IMR-90 (cell line): ENCODE measurements at regions not wholly inside any gene's neighbourhood (a gene's known extent, or its start where the extent isn't known, plus 50 kb on each side); places are given as distances from the start of the nearest gene placed in this dataset.

Experiments used
- ATAC-seq: fragments of 200-7000 bp; cut with Tn5 transposase; 2 replicates; pipeline ENCODE4 v1.9.1; 2020; ENCODE audit warnings: low read depth, mild to moderate bottlenecking, moderate library complexity
- BruUV-seq: library from RNA; stranded (reverse); fragments of 400-500 nt; replicated peaks from 2 replicates; lab custom pipeline; 2021; lab: Mats Ljungman, UMichigan
- CTCF ChIA-PET: fragments of 300-600 bp; formaldehyde crosslinking; extraction: SDS; loops from one replicate; lab custom pipeline; 2021; ENCODE audit warnings: antibody characterized with exemption; lab: Yijun Ruan, JAX
- POLR2A ChIA-PET: fragments of 300-600 bp; sonication (Branson Sonifier 250); formaldehyde crosslinking; loops from one replicate; lab custom pipeline; 2022; ENCODE audit warnings: antibody characterized with exemption; ENCODE audit not compliant: unreplicated experiment; lab: Charles Lee
- DNase-seq: peaks from one replicate; pipeline ENCODE4 v3.0.0; 2013
- H2AFZ ChIP-seq: replicated peaks from 2 replicates; pipeline ENCODE3; 2013; ENCODE audit warnings: low read length, mild to moderate bottlenecking; ENCODE audit not compliant: poor library complexity
- H2AK5ac ChIP-seq: 2 replicates; pipeline ENCODE4 v1.6.1; 2013; ENCODE audit warnings: low read depth, low read length, inconsistent platforms
- H2AK9ac ChIP-seq: replicated peaks from 2 replicates; pipeline ENCODE3; 2013; ENCODE audit warnings: mild to moderate bottlenecking, low read depth, low read length, moderate library complexity; ENCODE audit not compliant: poor library complexity
- H2BK120ac ChIP-seq: 2 replicates; pipeline ENCODE4 v1.6.1; 2013; ENCODE audit warnings: low read depth, low read length, inconsistent platforms
- H2BK15ac ChIP-seq: 3 replicates; pipeline ENCODE4 v1.6.1; 2013; ENCODE audit warnings: low read depth, low read length, inconsistent platforms
- H2BK20ac ChIP-seq: 2 replicates; pipeline ENCODE4 v1.6.1; 2013; ENCODE audit warnings: low read depth, mild to moderate bottlenecking, inconsistent platforms, low read length, moderate library complexity
- H2BK5ac ChIP-seq: 2 replicates; pipeline ENCODE4 v1.6.1; 2013; ENCODE audit warnings: mild to moderate bottlenecking, low read depth, low read length, inconsistent platforms; ENCODE audit not compliant: poor library complexity, severe bottlenecking
- H3K14ac ChIP-seq: replicated peaks from 2 replicates; pipeline ENCODE4 v1.6.1; 2013; ENCODE audit warnings: low read depth, low read length, inconsistent platforms
- H3K18ac ChIP-seq: 2 replicates; pipeline ENCODE4 v1.6.1; 2013; ENCODE audit warnings: low read depth, low read length, control low read depth
- H3K23ac ChIP-seq: 2 replicates; pipeline ENCODE4 v1.6.1; 2013; ENCODE audit warnings: low read depth, low read length, inconsistent platforms
- H3K27ac ChIP-seq: 2 replicates; pipeline ENCODE4 v1.5.1; 2013; ENCODE audit warnings: mild to moderate bottlenecking, control low read depth, low read length; ENCODE audit not compliant: insufficient read depth
- H3K27me3 ChIP-seq: 2 replicates; pipeline ENCODE4 v1.6.1; 2013; ENCODE audit warnings: low read length; ENCODE audit not compliant: control insufficient read depth, insufficient read depth
- H3K36me3 ChIP-seq: 2 replicates; pipeline ENCODE4 v1.6.1; 2013; ENCODE audit warnings: low read length, mixed read lengths; ENCODE audit not compliant: control insufficient read depth, insufficient read depth
- H3K4ac ChIP-seq: 2 replicates; pipeline ENCODE4 v1.6.1; 2013; ENCODE audit warnings: low read depth, low read length, inconsistent platforms
- H3K4me1 ChIP-seq: 2 replicates; pipeline ENCODE4 v1.6.1; 2013; ENCODE audit warnings: low read length, mixed read lengths; ENCODE audit not compliant: control insufficient read depth, insufficient read depth
- H3K4me2 ChIP-seq: 2 replicates; pipeline ENCODE4 v1.6.1; 2013; ENCODE audit warnings: low read depth, mild to moderate bottlenecking, control low read depth, low read length, moderate library complexity
- H3K4me3 ChIP-seq: 2 replicates; pipeline ENCODE4 v1.5.1; 2013; ENCODE audit warnings: low read depth, mild to moderate bottlenecking, control low read depth, low read length, moderate library complexity; ENCODE audit not compliant: insufficient read depth
- H3K56ac ChIP-seq: 2 replicates; pipeline ENCODE4 v1.6.1; 2013; ENCODE audit warnings: low read length, inconsistent platforms; ENCODE audit not compliant: insufficient read depth; ENCODE audit errors: extremely low read depth
- H3K79me1 ChIP-seq, 2 experiments: 2 replicates each; pipeline ENCODE4 v1.6.1; 2013; ENCODE audit warnings: low read length in 2 of 2, inconsistent platforms in 1 of 2, low read depth in 1 of 2
- H3K9ac ChIP-seq: 2 replicates; pipeline ENCODE4 v1.6.1; 2013; ENCODE audit warnings: low read depth, low read length, control low read depth
- H3K9me1 ChIP-seq: 2 replicates; pipeline ENCODE4 v1.6.1; 2013; ENCODE audit warnings: low read length, inconsistent platforms; ENCODE audit not compliant: insufficient read depth
- H3K9me3 ChIP-seq: 2 replicates; pipeline ENCODE4 v1.6.1; 2013; ENCODE audit warnings: low read length; ENCODE audit not compliant: control insufficient read depth, insufficient read depth
- H4K20me1 ChIP-seq: 2 replicates; pipeline ENCODE4 v1.6.1; 2013; ENCODE audit warnings: low read length, inconsistent platforms; ENCODE audit not compliant: insufficient read depth
- H4K5ac ChIP-seq: 2 replicates; pipeline ENCODE4 v1.6.1; 2013; ENCODE audit warnings: mild to moderate bottlenecking, low read depth, low read length, control low read depth
- H4K8ac ChIP-seq, 2 experiments: 2 replicates each; pipeline ENCODE4 v1.6.1; 2013; ENCODE audit warnings: low read depth in 2 of 2, low read length in 2 of 2, control low read depth in 1 of 2, inconsistent platforms in 1 of 2
- H4K91ac ChIP-seq: 2 replicates; pipeline ENCODE4 v1.6.1; 2013; ENCODE audit warnings: low read depth, low read length, inconsistent platforms; ENCODE audit not compliant: insufficient read depth
- MAFK ChIP-seq: IDR thresholded peaks from 2 replicates; pipeline ENCODE4 v1.6.1; 2012; ENCODE audit warnings: low read depth, low read length, improper control_type of control experiment
- NFE2L2 ChIP-seq: fragments of 150-350 bp; IDR thresholded peaks from 2 replicates; pipeline ENCODE4 v1.6.1; 2016; ENCODE audit warnings: low read depth, mild to moderate bottlenecking, low read length
- POLR2A ChIP-seq: IDR thresholded peaks from 2 replicates; pipeline ENCODE4 v1.6.1; 2012; ENCODE audit warnings: mild to moderate bottlenecking, low read depth, low read length
- WGBS, 2 experiments: methylation state at CpG; one replicate each; pipeline versions ENCODE4 v1.1.5 to v1.1.7; 2013; ENCODE audit warnings: missing lambda C conversion rate in 2 of 2; ENCODE audit not compliant: insufficient read length in 1 of 2; ENCODE audit errors: extremely low coverage in 2 of 2; 5-methylcytosine and 5-hydroxymethylcytosine counted together
- dilution Hi-C: fragments of 300-500 bp; cut with HindIII; formaldehyde crosslinking; loops from one replicate; pipeline ENCODE4 v1.14.3; 2018; ENCODE audit warnings: low sequenced_read_pairs; ENCODE audit not compliant: unreplicated experiment
- in situ Hi-C: fragments of 300-500 bp; cut with MboI; formaldehyde crosslinking; loops from 3 replicates; pipeline ENCODE4 v1.14.3; 2019; ENCODE audit warnings: low sequenced_read_pairs, inconsistent platforms, mixed read lengths
- intact Hi-C: fragments of 100-400 bp; cut with micrococcal nuclease; formaldehyde crosslinking; loops from 2 replicates; pipeline ENCODE4 v1.10.0; 2022

DNA sequence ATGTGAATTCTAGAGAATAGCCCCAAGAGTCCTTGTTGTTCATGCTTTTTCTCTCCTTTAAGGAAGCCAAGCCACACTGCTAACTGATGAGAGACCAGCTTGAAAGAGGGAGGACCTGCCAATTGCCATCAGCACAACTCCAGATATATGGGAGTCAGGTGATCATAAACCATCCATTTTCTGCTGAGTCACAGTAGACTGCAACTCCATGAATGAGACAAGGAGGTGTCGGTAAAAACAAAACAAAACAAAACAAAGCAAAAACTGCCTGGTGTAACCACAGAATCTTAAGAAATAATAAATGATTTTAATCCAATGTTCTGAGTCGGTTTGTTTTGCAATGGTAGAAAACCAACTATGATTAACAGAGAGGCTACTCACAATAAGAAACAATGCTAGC, 837.3 kb downstream of the PCDH7 start:
- no peak overlapping the region for H2BK5ac ChIP-seq
- H4K91ac ChIP-seq: no peak overlapping the region
- ATAC-seq: no peak
- no peak overlapping the region for H2BK120ac ChIP-seq
- H3K4me1 ChIP-seq: no peaks in the 10 kb centered on the region
- H3K23ac ChIP-seq: no peak overlapping the region
- no peak overlapping the region for H3K14ac ChIP-seq
- H3K18ac ChIP-seq: no peak overlapping the region
- no peaks in the 10 kb centered on the region for H3K36me3 ChIP-seq
- H3K56ac ChIP-seq: no peak overlapping the region
- H3K27ac ChIP-seq: no peak overlapping the region
- no peak overlapping the region for H3K9ac ChIP-seq
- TF ChIP-seq POLR2A (no peak), NFE2L2 (peak; percentile 82), MAFK (no peak)
- no peaks in the 10 kb centered on the region for H3K79me1 ChIP-seq
- H3K4me2 ChIP-seq: no peak overlapping the region
- ChIA-PET POLR2A (no interaction called here), CTCF (interaction anchor here (0.7 kb wide), 1 partner anchor 161 kb away, joined by 3 read pairs; no protein-coding TSS in a partner anchor)
- H2AK9ac ChIP-seq: no peak overlapping the region
- dilution Hi-C loops: no loop called here
- no peak for DNase-seq
- H4K20me1 ChIP-seq: no peaks in the 10 kb centered on the region
- H3K9me1 ChIP-seq: no peaks in the 10 kb centered on the region
- H3K4ac ChIP-seq: no peak overlapping the region
- no peak overlapping the region for H2BK15ac ChIP-seq
- no peak overlapping the region for H2BK20ac ChIP-seq
- intact Hi-C loops: no loop called here
- H3K27me3 ChIP-seq: no peaks in the 10 kb centered on the region
- BruUV-seq: no TSS peak
- no CpG with 5 or more reads among the region's 2 CpGs for WGBS, 2 experiments
- no peak overlapping the region for H4K5ac ChIP-seq
- in situ Hi-C loops: no loop called here
- no peak overlapping the region for H2AFZ ChIP-seq
- no peak overlapping the region for H3K4me3 ChIP-seq
- no peak overlapping the region for H2AK5ac ChIP-seq
- H4K8ac ChIP-seq: no peak overlapping the region
- H3K9me3 ChIP-seq: peaks cover 2% of the 10 kb centered on the region; the same call in 1 of the 2 replicates
